ENCODE measurements at regions not wholly inside any gene's neighbourhood (a gene's known extent, or its start where the extent isn't known, plus 50 kb on each side); places are given as distances from the start of the nearest gene placed in this dataset.

- TF ChIP-seq POLR2A (IDR thresholded peaks at IDR 0.05) (no peak), POLR2AphosphoS5 (IDR thresholded peaks at IDR 0.05) (no peak), CTCF (IDR thresholded peaks at IDR 0.05) (no peak), EP300 (IDR thresholded peaks at IDR 0.05) (no peak)
Observed at GRCh38 chr1:193537266-193538002, 351.0 kb upstream of the B3GALT2 start.
